ENCODE measurements at regions not wholly inside any gene's neighbourhood (a gene's known extent, or its start where the extent isn't known, plus 50 kb on each side); places are given as distances from the start of the nearest gene placed in this dataset.
"Not testable (repeated sequence)": the region's sequence is repeated elsewhere in the genome, so short reads cannot be mapped to it uniquely, and the experiment has no call there.

DNA sequence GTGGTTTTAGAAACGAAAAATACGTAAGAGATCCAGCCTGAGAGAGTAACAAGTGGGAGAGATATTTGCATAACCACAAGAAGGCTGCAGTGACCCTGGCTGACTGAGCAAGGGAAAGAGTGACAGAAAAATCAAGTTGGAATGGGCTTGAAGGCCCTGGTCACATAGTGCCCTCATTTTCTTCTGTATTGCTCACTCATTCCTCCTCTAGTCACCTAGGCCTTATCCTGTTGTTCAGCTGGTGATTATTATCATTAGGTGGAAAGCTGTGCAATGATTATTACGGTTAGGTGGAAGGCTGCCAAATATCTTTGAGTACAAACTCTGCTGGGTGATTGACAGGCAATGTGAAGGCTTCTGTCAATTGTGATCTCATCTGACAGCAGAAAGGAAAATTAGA lies 2384.1 kb downstream of the PCDH7 start:
- no peaks in the 10 kb centered on the region for H3K4me1 ChIP-seq (ENCODE audit: control insufficient read depth, insufficient read depth, low read length)
- no peaks in the 10 kb centered on the region for H3K27me3 ChIP-seq (ENCODE audit: control insufficient read depth, insufficient read depth, low read length)
- H3K9me3 ChIP-seq (ENCODE audit: control insufficient read depth, insufficient read depth, low read depth, low read length) = no peaks in the 10 kb centered on the region
- no peak overlapping the region for H3K27ac ChIP-seq (ENCODE audit: low read depth, low read length)
- H3K36me3 ChIP-seq (ENCODE audit: control insufficient read depth, insufficient read depth, low read length) = no peaks in the 10 kb centered on the region
- H3K9ac ChIP-seq (ENCODE audit: low read length) = no peak overlapping the region
- no peak overlapping the region for H3K4me3 ChIP-seq (ENCODE audit: low read depth, low read length)

DNA sequence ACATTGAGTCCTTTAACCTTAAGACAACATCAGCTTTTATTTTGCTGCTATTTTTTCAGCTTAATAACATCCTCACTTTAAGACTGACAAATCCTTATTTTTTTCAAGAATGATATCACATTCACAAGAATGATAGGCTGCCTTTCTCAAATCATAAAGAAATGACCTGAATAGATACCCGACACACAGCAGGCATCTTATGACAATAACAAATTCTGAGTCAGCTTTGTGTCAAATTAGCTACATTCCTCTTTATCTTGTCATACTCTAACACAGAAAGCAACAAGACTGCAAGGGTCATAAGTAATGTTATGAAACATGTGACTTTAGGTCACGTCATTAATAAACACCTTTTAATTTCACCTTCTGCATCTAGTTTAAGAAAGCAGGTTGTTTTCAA lies 2387.6 kb downstream of the PCDH7 start:
- Histone ChIP-seq H3K4me3 (ENCODE audit: low read depth, low read length) (no peak overlapping the region), H3K9ac (ENCODE audit: low read length) (no peak overlapping the region), H3K36me3 (ENCODE audit: control insufficient read depth, insufficient read depth, low read length) (no peaks in the 10 kb centered on the region), H3K27ac (ENCODE audit: low read depth, low read length) (no peak overlapping the region), H3K4me1 (ENCODE audit: control insufficient read depth, insufficient read depth, low read length) (no peaks in the 10 kb centered on the region), H3K9me3 (ENCODE audit: control insufficient read depth, insufficient read depth, low read depth, low read length) (no peaks in the 10 kb centered on the region), H3K27me3 (ENCODE audit: control insufficient read depth, insufficient read depth, low read length) (no peaks in the 10 kb centered on the region)

DNA sequence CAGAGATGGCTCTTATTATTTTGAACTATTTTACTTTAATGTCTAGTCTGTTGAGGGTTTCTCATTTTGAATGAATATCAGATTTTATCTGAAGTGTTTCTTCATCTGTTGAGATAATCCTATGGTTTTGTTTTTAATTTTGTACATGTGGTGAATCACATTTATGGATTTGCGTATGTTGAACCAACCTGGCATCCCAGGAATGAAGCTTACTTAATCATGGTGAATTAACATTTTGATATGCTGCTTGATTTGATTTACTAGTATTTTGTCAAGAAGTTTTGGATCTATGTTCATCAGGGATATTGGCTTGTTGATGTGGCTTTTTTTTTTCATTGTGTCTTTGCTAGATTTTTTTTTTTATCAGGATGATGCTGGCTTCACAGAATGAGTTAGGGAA lies 2390.9 kb downstream of the PCDH7 start:
- Histone ChIP-seq H3K27ac (ENCODE audit: low read depth, low read length) (no peak overlapping the region), H3K9me3 (ENCODE audit: control insufficient read depth, insufficient read depth, low read depth, low read length) (no peaks in the 10 kb centered on the region), H3K4me3 (ENCODE audit: low read depth, low read length) (no peak overlapping the region), H3K36me3 (ENCODE audit: control insufficient read depth, insufficient read depth, low read length) (no peaks in the 10 kb centered on the region), H3K9ac (ENCODE audit: low read length) (no peak overlapping the region), H3K4me1 (ENCODE audit: control insufficient read depth, insufficient read depth, low read length) (no peaks in the 10 kb centered on the region), H3K27me3 (ENCODE audit: control insufficient read depth, insufficient read depth, low read length) (no peaks in the 10 kb centered on the region)

DNA sequence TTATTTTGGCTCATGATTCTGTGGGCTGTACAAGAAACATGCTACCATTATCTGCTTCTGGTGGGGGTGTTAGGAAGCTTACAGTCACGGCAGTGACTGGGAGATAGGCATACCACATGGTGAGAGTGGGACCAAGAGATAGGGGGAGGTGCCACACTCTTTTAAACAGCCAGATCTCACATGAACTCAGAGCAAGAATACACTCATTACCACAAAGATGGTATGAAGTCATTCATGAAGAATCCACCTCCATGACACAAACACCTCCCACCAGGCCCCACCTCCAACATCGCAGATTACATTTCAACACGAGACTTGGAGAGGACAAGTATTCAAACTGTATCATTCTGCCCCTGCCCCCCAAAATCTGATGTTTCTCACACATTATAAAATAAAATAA lies 2396.7 kb downstream of the PCDH7 start:
- Histone ChIP-seq H3K9me3 (ENCODE audit: control insufficient read depth, insufficient read depth, low read depth, low read length) (peaks cover 10% of the 10 kb centered on the region), H3K4me3 (ENCODE audit: low read depth, low read length) (no peak overlapping the region), H3K27ac (ENCODE audit: low read depth, low read length) (no peak overlapping the region), H3K9ac (ENCODE audit: low read length) (no peak overlapping the region), H3K4me1 (ENCODE audit: control insufficient read depth, insufficient read depth, low read length) (no peaks in the 10 kb centered on the region), H3K36me3 (ENCODE audit: control insufficient read depth, insufficient read depth, low read length) (no peaks in the 10 kb centered on the region), H3K27me3 (ENCODE audit: control insufficient read depth, insufficient read depth, low read length) (no peaks in the 10 kb centered on the region)

DNA sequence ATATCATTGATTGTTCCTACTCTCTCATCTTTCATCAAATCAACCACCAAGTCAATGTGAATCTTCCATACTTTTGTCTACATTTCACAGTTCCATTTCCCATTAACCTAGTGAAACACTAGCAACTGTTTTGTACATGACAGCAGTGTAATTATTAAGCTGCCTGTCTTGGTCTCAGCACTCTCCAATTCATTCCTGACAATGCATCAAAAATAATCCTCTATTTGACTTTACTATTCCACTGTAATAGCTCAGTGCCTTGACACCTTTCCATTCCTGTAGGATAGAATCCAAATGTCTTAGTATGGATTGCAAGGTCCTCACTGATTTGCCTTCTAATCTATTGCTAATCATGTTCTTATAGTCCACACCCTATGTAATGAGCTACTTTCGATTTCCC lies 2405.8 kb downstream of the PCDH7 start:
- no peak overlapping the region for H3K27ac ChIP-seq (ENCODE audit: low read depth, low read length)
- no peaks in the 10 kb centered on the region for H3K27me3 ChIP-seq (ENCODE audit: control insufficient read depth, insufficient read depth, low read length)
- no peaks in the 10 kb centered on the region for H3K9me3 ChIP-seq (ENCODE audit: control insufficient read depth, insufficient read depth, low read depth, low read length)
- no peak overlapping the region for H3K9ac ChIP-seq (ENCODE audit: low read length)
- H3K36me3 ChIP-seq (ENCODE audit: control insufficient read depth, insufficient read depth, low read length) = no peaks in the 10 kb centered on the region
- H3K4me3 ChIP-seq (ENCODE audit: low read depth, low read length) = no peak overlapping the region
- H3K4me1 ChIP-seq (ENCODE audit: control insufficient read depth, insufficient read depth, low read length) = no peaks in the 10 kb centered on the region

- H3K36me3 ChIP-seq (ENCODE audit: control insufficient read depth, insufficient read depth, low read length); H3K4me3 ChIP-seq (ENCODE audit: low read depth, low read length); H3K4me1 ChIP-seq (ENCODE audit: control insufficient read depth, insufficient read depth, low read length); H3K27ac ChIP-seq (ENCODE audit: low read depth, low read length); H3K9me3 ChIP-seq (ENCODE audit: control insufficient read depth, insufficient read depth, low read depth, low read length); H3K27me3 ChIP-seq (ENCODE audit: control insufficient read depth, insufficient read depth, low read length); H3K9ac ChIP-seq (ENCODE audit: low read length): not testable (repeated sequence)
Measured at GRCh38 chr4:33130662-33131061, 2410.5 kb downstream of the PCDH7 start.

GRCh38 chr4:33133723-33134122 lies 2413.6 kb downstream of the PCDH7 start:
- H3K9me3 ChIP-seq (ENCODE audit: control insufficient read depth, insufficient read depth, low read depth, low read length) = no peaks in the 10 kb centered on the region
- no peaks in the 10 kb centered on the region for H3K36me3 ChIP-seq (ENCODE audit: control insufficient read depth, insufficient read depth, low read length)
- H3K9ac ChIP-seq (ENCODE audit: low read length) = no peak overlapping the region

GRCh38 chr4:33134366-33134765 lies 2414.2 kb downstream of the PCDH7 start:
- no peak overlapping the region for H3K9ac ChIP-seq (ENCODE audit: low read length)
- H3K27ac ChIP-seq (ENCODE audit: low read depth, low read length) = no peak overlapping the region
- H3K9me3 ChIP-seq (ENCODE audit: control insufficient read depth, insufficient read depth, low read depth, low read length) = no peaks in the 10 kb centered on the region
- H3K36me3 ChIP-seq (ENCODE audit: control insufficient read depth, insufficient read depth, low read length) = no peaks in the 10 kb centered on the region
- H3K4me3 ChIP-seq (ENCODE audit: low read depth, low read length) = no peak overlapping the region
- no peaks in the 10 kb centered on the region for H3K27me3 ChIP-seq (ENCODE audit: control insufficient read depth, insufficient read depth, low read length)
- no peaks in the 10 kb centered on the region for H3K4me1 ChIP-seq (ENCODE audit: control insufficient read depth, insufficient read depth, low read length)

More at GRCh38 chr4:33133723-33134122, 2413.6 kb downstream of the PCDH7 start:
- Histone ChIP-seq H3K4me3 (ENCODE audit: low read depth, low read length) (no peak overlapping the region), H3K4me1 (ENCODE audit: control insufficient read depth, insufficient read depth, low read length) (no peaks in the 10 kb centered on the region), H3K27me3 (ENCODE audit: control insufficient read depth, insufficient read depth, low read length) (no peaks in the 10 kb centered on the region), H3K27ac (ENCODE audit: low read depth, low read length) (no peak overlapping the region)

GRCh38 chr4:33149658-33150524 lies 2429.7 kb downstream of the PCDH7 start:
- H3K9me3 ChIP-seq (ENCODE audit: control insufficient read depth, insufficient read depth, low read depth, low read length) = no peaks in the 10 kb centered on the region
- no peaks in the 10 kb centered on the region for H3K27me3 ChIP-seq (ENCODE audit: control insufficient read depth, insufficient read depth, low read length)
- no peak overlapping the region for H3K27ac ChIP-seq (ENCODE audit: low read depth, low read length)
- H3K9ac ChIP-seq (ENCODE audit: low read length) = no peak overlapping the region
- H3K36me3 ChIP-seq (ENCODE audit: control insufficient read depth, insufficient read depth, low read length) = no peaks in the 10 kb centered on the region
- no peak overlapping the region for H3K4me3 ChIP-seq (ENCODE audit: low read depth, low read length)
- H3K4me1 ChIP-seq (ENCODE audit: control insufficient read depth, insufficient read depth, low read length) = no peaks in the 10 kb centered on the region

DNA sequence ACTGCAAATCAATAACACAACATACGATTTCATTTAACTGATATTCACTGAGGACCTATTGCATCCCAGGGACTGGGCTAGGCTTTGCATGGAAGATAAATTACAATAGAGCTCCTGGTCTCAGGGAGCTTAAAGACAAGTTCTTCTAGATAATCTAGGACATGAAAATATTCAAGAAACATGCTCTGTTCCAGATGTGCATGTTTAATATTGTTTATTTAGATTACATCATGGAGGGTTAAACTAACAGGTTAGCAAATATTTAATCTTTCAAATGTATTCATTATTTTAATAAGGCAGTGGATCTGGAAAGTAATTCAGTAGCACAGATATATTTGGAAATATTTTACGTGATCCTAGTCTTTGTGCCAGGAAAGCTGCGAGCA lies 2430.3 kb downstream of the PCDH7 start:
- no peak overlapping the region for H3K9ac ChIP-seq (ENCODE audit: low read length)

DNA sequence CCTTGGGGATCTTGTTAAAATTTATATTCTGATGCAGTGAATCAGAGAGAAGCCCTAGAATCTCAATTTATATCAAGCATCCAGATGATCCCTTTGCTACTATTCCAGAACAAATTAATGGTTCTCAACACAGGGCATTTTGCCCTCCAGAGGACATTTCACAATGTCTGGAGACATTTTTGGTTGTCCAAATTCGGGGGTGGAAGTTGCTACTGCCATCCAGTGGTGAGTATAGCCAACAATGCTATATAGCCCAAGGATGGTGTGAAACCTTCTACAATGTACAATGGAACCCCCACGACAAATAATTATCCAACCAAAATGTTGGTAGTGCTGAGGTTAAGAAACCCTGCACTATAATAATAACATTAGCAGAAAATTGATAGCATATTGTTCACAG lies 2440.0 kb downstream of the PCDH7 start:
- H3K36me3 ChIP-seq (ENCODE audit: control insufficient read depth, insufficient read depth, low read length) = no peaks in the 10 kb centered on the region
- H3K9me3 ChIP-seq (ENCODE audit: control insufficient read depth, insufficient read depth, low read depth, low read length) = no peaks in the 10 kb centered on the region
- no peak overlapping the region for H3K27ac ChIP-seq (ENCODE audit: low read depth, low read length)
- H3K27me3 ChIP-seq (ENCODE audit: control insufficient read depth, insufficient read depth, low read length) = no peaks in the 10 kb centered on the region
- no peak overlapping the region for H3K4me3 ChIP-seq (ENCODE audit: low read depth, low read length)
- H3K9ac ChIP-seq (ENCODE audit: low read length) = no peak overlapping the region
- H3K4me1 ChIP-seq (ENCODE audit: control insufficient read depth, insufficient read depth, low read length) = no peaks in the 10 kb centered on the region

More for the DNA sequence above, 2430.3 kb downstream of the PCDH7 start:
- no peak overlapping the region for H3K4me3 ChIP-seq (ENCODE audit: low read depth, low read length)
- H3K27me3 ChIP-seq (ENCODE audit: control insufficient read depth, insufficient read depth, low read length) = no peaks in the 10 kb centered on the region
- H3K36me3 ChIP-seq (ENCODE audit: control insufficient read depth, insufficient read depth, low read length) = no peaks in the 10 kb centered on the region
- H3K27ac ChIP-seq (ENCODE audit: low read depth, low read length) = no peak overlapping the region
- no peaks in the 10 kb centered on the region for H3K9me3 ChIP-seq (ENCODE audit: control insufficient read depth, insufficient read depth, low read depth, low read length)
- H3K4me1 ChIP-seq (ENCODE audit: control insufficient read depth, insufficient read depth, low read length) = no peaks in the 10 kb centered on the region
